ENCODE measurements at regions not wholly inside any gene's neighbourhood (a gene's known extent, or its start where the extent isn't known, plus 50 kb on each side); places are given as distances from the start of the nearest gene placed in this dataset.

- WGBS, 2 donors (ENCODE audit: low coverage in 1 of 2), result 56 to 100% methylated on average over 1 to 7 of the region's 7 CpGs
- in situ Hi-C loops (cut with MboI; ENCODE audit: low pct_ligation_motif_present in 1 of 4, low pct_unique_long_range_greater_than_20kb in 1 of 4, low sequenced_read_pairs in 3 of 4) (loop anchor here in 1 of 4 donors (25.0 kb wide), 1 partner anchor 400 kb away; no protein-coding TSS in a partner anchor), intact Hi-C loops (cut with DNase I; ENCODE audit: low total_unique reads) (no loop called here)
- Histone ChIP-seq H3K9me3 (no peaks in the 10 kb centered on the region), H3K27ac (no peak overlapping the region), H3K27me3 (peaks cover 6% of the 10 kb centered on the region), H3K4me1 (no peaks in the 10 kb centered on the region), H3K4me3 (no peak overlapping the region), H3K36me3 (no peaks in the 10 kb centered on the region)
- DNase-seq, result no peak
- TF ChIP-seq EP300 (IDR thresholded peaks at IDR 0.05; ENCODE audit: low read depth) (no peak), CTCF (IDR thresholded peaks at IDR 0.05) (no peak), POLR2AphosphoS5 (IDR thresholded peaks at IDR 0.05) (no peak), POLR2A (IDR thresholded peaks at IDR 0.05) (no peak)
Observed at GRCh38 chr12:30837595-30837994, 82.8 kb upstream of the CAPRIN2 start.

- WGBS, 2 donors (ENCODE audit: low coverage in 1 of 2), result 62 to 64% methylated on average over 6 to 12 of the region's 12 CpGs
- Histone ChIP-seq H3K4me1 (no peaks in the 10 kb centered on the region), H3K27ac (no peak overlapping the region), H3K27me3 (peaks cover 6% of the 10 kb centered on the region), H3K4me3 (no peak overlapping the region), H3K36me3 (no peaks in the 10 kb centered on the region), H3K9me3 (no peaks in the 10 kb centered on the region)
- in situ Hi-C loops (cut with MboI; ENCODE audit: low pct_ligation_motif_present in 1 of 4, low pct_unique_long_range_greater_than_20kb in 1 of 4, low sequenced_read_pairs in 3 of 4) (loop anchor here in 1 of 4 donors (25.0 kb wide), 1 partner anchor 400 kb away; no protein-coding TSS in a partner anchor), intact Hi-C loops (cut with DNase I; ENCODE audit: low total_unique reads) (no loop called here)
- TF ChIP-seq POLR2A (IDR thresholded peaks at IDR 0.05) (no peak), EP300 (IDR thresholded peaks at IDR 0.05; ENCODE audit: low read depth) (no peak), CTCF (IDR thresholded peaks at IDR 0.05) (no peak), POLR2AphosphoS5 (IDR thresholded peaks at IDR 0.05) (no peak)
- no peak for DNase-seq
Observed at GRCh38 chr12:30836656-30837445, 82.1 kb upstream of the CAPRIN2 start.

GRCh38 chr12:30835216-30835615 is 80.5 kb upstream of the CAPRIN2 start:
- Histone ChIP-seq H3K27ac (no peak overlapping the region), H3K36me3 (no peaks in the 10 kb centered on the region), H3K4me1 (no peaks in the 10 kb centered on the region), H3K9me3 (no peaks in the 10 kb centered on the region), H3K4me3 (no peak overlapping the region), H3K27me3 (peaks cover 6% of the 10 kb centered on the region)
- no peak for DNase-seq
- TF ChIP-seq CTCF (IDR thresholded peaks at IDR 0.05) (no peak), EP300 (IDR thresholded peaks at IDR 0.05; ENCODE audit: low read depth) (no peak), POLR2AphosphoS5 (IDR thresholded peaks at IDR 0.05) (no peak), POLR2A (IDR thresholded peaks at IDR 0.05) (no peak)
- intact Hi-C loops (cut with DNase I; ENCODE audit: low total_unique reads) (no loop called here), in situ Hi-C loops (cut with MboI; ENCODE audit: low pct_ligation_motif_present in 1 of 4, low pct_unique_long_range_greater_than_20kb in 1 of 4, low sequenced_read_pairs in 3 of 4) (loop anchor here in 1 of 4 donors (25.0 kb wide), 1 partner anchor 402 kb away; no protein-coding TSS in a partner anchor)
- WGBS, 2 donors (ENCODE audit: low coverage in 1 of 2), result 76 to 79% methylated on average over 3 to 4 of the region's 4 CpGs

- Histone ChIP-seq H3K9me3 (no peaks in the 10 kb centered on the region), H3K27ac (no peak overlapping the region), H3K4me3 (no peak overlapping the region), H3K36me3 (no peaks in the 10 kb centered on the region), H3K4me1 (no peaks in the 10 kb centered on the region), H3K27me3 (peaks cover 3% of the 10 kb centered on the region)
- TF ChIP-seq EP300 (IDR thresholded peaks at IDR 0.05; ENCODE audit: low read depth) (no peak), POLR2AphosphoS5 (IDR thresholded peaks at IDR 0.05) (no peak), CTCF (IDR thresholded peaks at IDR 0.05) (no peak), POLR2A (IDR thresholded peaks at IDR 0.05) (no peak)
- intact Hi-C loops (cut with DNase I; ENCODE audit: low total_unique reads), result no loop called here
- in situ Hi-C loops (cut with MboI; ENCODE audit: low pct_ligation_motif_present in 1 of 4, low pct_unique_long_range_greater_than_20kb in 1 of 4, low sequenced_read_pairs in 3 of 4), result loop anchor here in 1 of 4 donors (25.0 kb wide), 1 partner anchor 407 kb away; no protein-coding TSS in a partner anchor
- no peak for DNase-seq
- 86% methylated on average over 2 of the region's 2 CpGs; no CpG with 5 or more reads in 1 of the 2 donors for WGBS, 2 donors (ENCODE audit: low coverage in 1 of 2)
Observed at GRCh38 chr12:30830751-30831150, 76.0 kb upstream of the CAPRIN2 start.
